ENCODE measurements at regions not wholly inside any gene's neighbourhood (a gene's known extent, or its start where the extent isn't known, plus 50 kb on each side); places are given as distances from the start of the nearest gene placed in this dataset.

DNA sequence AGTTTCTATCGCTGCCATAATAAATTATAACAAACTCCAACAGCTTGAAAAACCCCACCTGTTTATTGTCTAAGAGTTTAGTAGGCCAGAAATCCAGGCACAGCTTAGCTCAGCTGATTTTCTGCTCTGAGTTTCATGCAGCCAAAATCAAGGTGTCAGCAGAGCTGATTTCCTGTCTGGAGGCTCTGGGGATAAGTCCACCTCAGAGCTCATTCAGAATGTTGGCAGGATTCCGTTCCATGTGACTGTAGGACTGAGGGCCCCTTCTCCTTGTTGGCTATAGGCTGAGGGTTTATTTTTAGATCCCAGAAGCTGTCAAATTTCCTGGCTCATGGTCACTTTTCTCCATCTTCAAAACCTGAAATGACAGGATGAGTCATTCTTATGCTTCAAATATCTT is 91.6 kb upstream of the CHODL start:
- Histone ChIP-seq H2BK15ac (ENCODE audit: low read length) (no peak overlapping the region), H2AK5ac (ENCODE audit: low read depth, low read length) (no peak overlapping the region), H3K9ac (replicated peaks in 1 of 4; ENCODE audit: extremely low read depth in 1 of 4, low read depth in 3 of 4, low read length in 3 of 4) (no peak overlapping the region), H3K79me1 (ENCODE audit: low read depth, low read length) (no peaks in the 10 kb centered on the region), H3K14ac (ENCODE audit: insufficient read length) (no peak overlapping the region), H2BK20ac (ENCODE audit: low read length) (no peak overlapping the region), H2BK120ac (replicated peaks; ENCODE audit: low read depth, low read length) (no peak overlapping the region), H3K4me1 (replicated peaks in 1 of 4; ENCODE audit: control insufficient read depth in 3 of 4, insufficient read depth in 4 of 4, low read length in 3 of 4) (peaks cover 0 to 3% (median under 1%) of the 10 kb centered on the region in 4 experiments; a peak in 2 of 7 replicates), H4K5ac (ENCODE audit: insufficient read length, low read depth, low read length) (no peak overlapping the region), H3K4me2 (ENCODE audit: insufficient read depth in 1 of 2, low read depth in 2 of 2, low read length in 2 of 2) (no peak overlapping the region), H3K4ac (replicated peaks; ENCODE audit: insufficient read length, low read depth, low read length) (no peak overlapping the region), H3K27me3 (replicated peaks in 1 of 4; ENCODE audit: control insufficient read depth in 3 of 4, extremely low read depth in 1 of 4, insufficient read depth in 3 of 4, low read length in 3 of 4) (no peaks in the 10 kb centered on the region), H3K27ac (ENCODE audit: low read depth, low read length) (no peak overlapping the region), H3K23me2 (ENCODE audit: low read depth, low read length) (no peaks in the 10 kb centered on the region; the same call in 1 of the 2 replicates), H2AFZ (ENCODE audit: low read length) (no peak overlapping the region), H3K18ac (ENCODE audit: extremely low read depth, low read length) (no peak overlapping the region), H3K9me3 (ENCODE audit: insufficient read depth in 2 of 2, low read depth in 1 of 2, low read length in 1 of 2) (no peaks in the 10 kb centered on the region; a peak in 1 of 4 replicates), H3K56ac (replicated peaks; ENCODE audit: insufficient read length, low read depth, low read length) (no peak overlapping the region), H3K79me2 (ENCODE audit: control insufficient read depth in 1 of 2, insufficient read depth in 2 of 2, low read length in 2 of 2) (no peaks in the 10 kb centered on the region), H3K36me3 (ENCODE audit: control insufficient read depth in 2 of 4, insufficient read depth in 4 of 4, low read length in 3 of 4) (no peaks in the 10 kb centered on the region), H4K20me1 (replicated peaks in 1 of 2; ENCODE audit: control insufficient read depth in 1 of 2, insufficient read depth in 2 of 2, low read length in 2 of 2) (no peaks in the 10 kb centered on the region), H2BK12ac (ENCODE audit: low read depth, low read length) (no peak overlapping the region), H4K91ac (replicated peaks; ENCODE audit: insufficient read length, low read length) (no peak overlapping the region), H2BK5ac (ENCODE audit: low read depth, low read length) (no peak overlapping the region), H4K8ac (ENCODE audit: extremely low read depth, insufficient read depth, low read length) (no peak overlapping the region), H3K4me3 (ENCODE audit: extremely low read depth in 1 of 4, insufficient read depth in 2 of 4, low read depth in 3 of 4, low read length in 4 of 4) (no peak overlapping the region), H3K23ac (ENCODE audit: insufficient read length) (no peak overlapping the region)
- WGBS, 2 experiments (ENCODE audit: extremely low coverage in 1 of 2, insufficient coverage in 1 of 2, insufficient read length in 1 of 2, insufficient replicate concordance in 2 of 2, low coverage in 1 of 2, low lambda C conversion rate in 2 of 2, missing lambda C conversion rate in 1 of 2), result 97% methylated on average over 2 of the region's 2 CpGs; no CpG with 5 or more reads in 1 of the 2 experiments
- TF ChIP-seq, protein P1, sequence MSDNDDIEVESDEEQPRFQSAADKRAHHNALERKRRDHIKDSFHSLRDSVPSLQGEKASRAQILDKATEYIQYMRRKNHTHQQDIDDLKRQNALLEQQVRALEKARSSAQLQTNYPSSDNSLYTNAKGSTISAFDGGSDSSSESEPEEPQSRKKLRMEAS (IDR thresholded peaks at IDR 0.05), result no peak
- TF ChIP-seq SP2 (IDR thresholded peaks at IDR 0.05; ENCODE audit: low read length), result no peak
- no peak for TF ChIP-seq CHD1 (IDR thresholded peaks at IDR 0.05; ENCODE audit: low read depth, low read length)
- no peak for TF ChIP-seq SP4 (IDR thresholded peaks at IDR 0.05; ENCODE audit: low read length)
- TF ChIP-seq MAFK (IDR thresholded peaks at IDR 0.05; ENCODE audit: low read depth, low read length), result no peak
- TF ChIP-seq RXRA (IDR thresholded peaks at IDR 0.05; ENCODE audit: insufficient read depth, low read depth, low read length), result no peak
- CTCF ChIA-PET (ENCODE audit: partially characterized antibody), result no interaction called here
- no peak for DNase-seq (ENCODE audit: low read depth in 1 of 2, low spot score in 2 of 2)
- POLR2A ChIA-PET (ENCODE audit: partially characterized antibody), result no interaction called here
- FAIRE-seq, result no peak
